H9 (cell line): ENCODE measurements at regions not wholly inside any gene's neighbourhood (a gene's known extent, or its start where the extent isn't known, plus 50 kb on each side); places are given as distances from the start of the nearest gene placed in this dataset.
A peak's percentile ranks its signal among the peaks of the same experiment; 100 is the strongest.

Experiments
- DNase-seq: peaks from one replicate; pipeline ENCODE4 v3.0.0-alpha.2; 2017
- H2AFZ ChIP-seq: one replicate; pipeline ENCODE4 v1.6.1; 2013; ENCODE audit warnings: mild to moderate bottlenecking, low read length, control low read depth, moderate library complexity
- H2AK5ac ChIP-seq: 2 replicates; pipeline ENCODE4 v1.6.1; 2013; ENCODE audit warnings: low read length, control low read depth, mixed read lengths; ENCODE audit not compliant: insufficient read length
- H2BK120ac ChIP-seq: one replicate; pipeline ENCODE4 v1.6.1; 2013; ENCODE audit warnings: low read depth, mild to moderate bottlenecking, low read length, control low read depth, inconsistent platforms; ENCODE audit not compliant: poor library complexity, severe bottlenecking
- H2BK12ac ChIP-seq: 2 replicates; pipeline ENCODE4 v1.6.1; 2013; ENCODE audit warnings: low read length, control low read depth, mixed read lengths, low read depth; ENCODE audit not compliant: insufficient read length
- H2BK15ac ChIP-seq: 2 replicates; pipeline ENCODE4 v1.6.1; 2013; ENCODE audit warnings: low read depth, low read length, control low read depth
- H2BK20ac ChIP-seq: one replicate; pipeline ENCODE4 v1.6.1; 2013; ENCODE audit warnings: low read depth, mild to moderate bottlenecking, low read length, control low read depth, inconsistent platforms; ENCODE audit not compliant: poor library complexity, severe bottlenecking
- H2BK5ac ChIP-seq: 2 replicates; pipeline ENCODE4 v1.6.1; 2013; ENCODE audit warnings: low read length, control low read depth, mixed read lengths; ENCODE audit not compliant: insufficient read length
- H3K14ac ChIP-seq: 2 replicates; pipeline ENCODE4 v1.6.1; 2013; ENCODE audit warnings: low read length, control low read depth; ENCODE audit not compliant: insufficient read depth
- H3K18ac ChIP-seq: 2 replicates; pipeline ENCODE4 v1.6.1; 2013; ENCODE audit warnings: low read depth, mild to moderate bottlenecking, mixed read lengths, low read length, control low read depth; ENCODE audit not compliant: insufficient read length
- H3K23ac ChIP-seq: 2 replicates; pipeline ENCODE4 v1.6.1; 2013; ENCODE audit warnings: low read length, control low read depth, mixed read lengths, low read depth; ENCODE audit not compliant: insufficient read length
- H3K23me2 ChIP-seq: 2 replicates; pipeline ENCODE4 v1.6.1; 2013; ENCODE audit warnings: low read depth, mild to moderate bottlenecking, mixed read lengths, low read length, control low read depth; ENCODE audit not compliant: insufficient read length, poor library complexity, severe bottlenecking
- H3K27ac ChIP-seq: 2 replicates; pipeline ENCODE4 v1.5.1; 2013; ENCODE audit warnings: low read length, control low read depth, mixed read lengths, low read depth; ENCODE audit not compliant: insufficient read length
- H3K27me3 ChIP-seq: 2 replicates; pipeline ENCODE4 v1.6.1; 2013; ENCODE audit warnings: low read length, control low read depth, inconsistent platforms; ENCODE audit not compliant: insufficient read depth
- H3K4ac ChIP-seq: 2 replicates; pipeline ENCODE4 v1.6.1; 2013; ENCODE audit warnings: low read depth, mild to moderate bottlenecking, control low read depth, inconsistent platforms, low read length, moderate library complexity
- H3K4me1 ChIP-seq: 2 replicates; pipeline ENCODE4 v1.6.1; 2013; ENCODE audit warnings: low read length, control low read depth, inconsistent platforms; ENCODE audit not compliant: insufficient read depth
- H3K4me2 ChIP-seq: 2 replicates; pipeline ENCODE4 v1.6.1; 2013; ENCODE audit warnings: low read length, control low read depth, mixed read lengths; ENCODE audit not compliant: insufficient read length, insufficient read depth
- H3K56ac ChIP-seq: 2 replicates; pipeline ENCODE4 v1.6.1; 2013; ENCODE audit warnings: low read depth, mild to moderate bottlenecking, mixed read lengths, low read length, control low read depth; ENCODE audit not compliant: insufficient read length
- H3K79me1 ChIP-seq: 2 replicates; pipeline ENCODE4 v1.6.1; 2013; ENCODE audit warnings: low read depth, mild to moderate bottlenecking, moderate library complexity, low read length, control low read depth, inconsistent platforms; ENCODE audit not compliant: insufficient read depth, poor library complexity, severe bottlenecking
- H3K79me2 ChIP-seq: 2 replicates; pipeline ENCODE4 v1.6.1; 2013; ENCODE audit warnings: low read length, control low read depth, inconsistent platforms; ENCODE audit not compliant: insufficient read depth
- H3K9ac ChIP-seq: 2 replicates; pipeline ENCODE4 v1.6.1; 2013; ENCODE audit warnings: low read length, control low read depth, mixed read lengths; ENCODE audit not compliant: insufficient read length; ENCODE audit errors: extremely low read depth
- H3K9me3 ChIP-seq: one replicate; pipeline ENCODE4 v1.6.1; 2013; ENCODE audit warnings: low read depth, low read length, inconsistent platforms; ENCODE audit not compliant: control insufficient read depth
- H3T11ph ChIP-seq: one replicate; pipeline ENCODE4 v1.6.1; 2013; ENCODE audit warnings: mild to moderate bottlenecking, low read length, control low read depth, inconsistent platforms
- H4K20me1 ChIP-seq: one replicate; pipeline ENCODE4 v1.6.1; 2013; ENCODE audit not compliant: control insufficient read depth, insufficient read length, insufficient read depth
- H4K5ac ChIP-seq: 2 replicates; pipeline ENCODE4 v1.6.1; 2013; ENCODE audit warnings: low read depth, mild to moderate bottlenecking, mixed read lengths, low read length, control low read depth; ENCODE audit not compliant: insufficient read length
- H4K8ac ChIP-seq: replicated peaks from 2 replicates; pipeline ENCODE4 v1.6.1; 2013; ENCODE audit warnings: low read length, control low read depth, mixed read lengths, low read depth; ENCODE audit not compliant: insufficient read length
- H4K91ac ChIP-seq: 2 replicates; pipeline ENCODE4 v1.6.1; 2013; ENCODE audit warnings: low read depth, mild to moderate bottlenecking, moderate library complexity, mixed read lengths, low read length, control low read depth; ENCODE audit not compliant: insufficient read length
- H3K27ac Mint-ChIP-seq, 3 experiments: 2 replicates in 2 of 3; 3 replicates in 1 of 3; pipeline ENCODE4 v1.8.0; 2020 to 2021; ENCODE audit warnings: mixed read lengths in 3 of 3, mild to moderate bottlenecking in 1 of 3, moderate library complexity in 1 of 3
- H3K27me3 Mint-ChIP-seq: 2 replicates; pipeline ENCODE4 v1.8.0; 2021; ENCODE audit warnings: low read depth, mild to moderate bottlenecking, moderate library complexity, mixed read lengths
- H3K36me3 Mint-ChIP-seq, 3 experiments: 2 replicates in 2 of 3; 3 replicates in 1 of 3; pipeline ENCODE4 v1.8.0; 2020 to 2021; ENCODE audit warnings: low read depth in 3 of 3, mixed read lengths in 3 of 3; ENCODE audit not compliant: insufficient read depth in 1 of 3
- H3K4me1 Mint-ChIP-seq, 2 experiments: 2 replicates each; pipeline ENCODE4 v1.8.0; 2020; ENCODE audit warnings: mixed read lengths in 2 of 2
- H3K4me3 Mint-ChIP-seq, 2 experiments: 2 replicates in 1 of 2; 3 replicates in 1 of 2; pipeline ENCODE4 v1.8.0; 2020 to 2021; ENCODE audit warnings: mild to moderate bottlenecking in 2 of 2, mixed read lengths in 2 of 2, moderate library complexity in 1 of 2
- H3K9me3 Mint-ChIP-seq, 2 experiments: 2 replicates in 1 of 2; 3 replicates in 1 of 2; pipeline ENCODE4 v1.8.0; 2020; ENCODE audit warnings: mild to moderate bottlenecking in 2 of 2, mixed read lengths in 2 of 2, moderate library complexity in 1 of 2
- CTCF ChIP-seq: fragments of 200-600 bp; sonication (generic); conservative IDR thresholded peaks from 3 replicates; pipeline ENCODE4 v1.8.0; 2021; ENCODE audit warnings: antibody characterized with exemption, mild to moderate bottlenecking
- WGBS: extraction: QIAGEN DNeasy Blood & Tissue Kit; methylation state at CpG from one replicate; pipeline ENCODE4 v1.1.7; 2013; ENCODE audit warnings: missing lambda C conversion rate, low lambda C conversion rate, mixed read lengths; ENCODE audit not compliant: insufficient read length; ENCODE audit errors: extremely low coverage; 5-methylcytosine and 5-hydroxymethylcytosine counted together

- Histone ChIP-seq H3K27ac (no peak overlapping the region), H3K4me2 (no peak overlapping the region)
These were observed 720.8 kb downstream of the SLC6A15 start for GRCh38 chr12:84191779-84192178.

More at GRCh38 chr12:84191779-84192178, 720.8 kb downstream of the SLC6A15 start:
- Histone ChIP-seq H2BK15ac (no peak overlapping the region), H2BK5ac (no peak overlapping the region), H3K18ac (no peak overlapping the region), H3K4ac (no peak overlapping the region), H3K14ac (no peak overlapping the region), H3K9me3 (no peaks in the 10 kb centered on the region), H3K27me3 (no peaks in the 10 kb centered on the region), H3K79me1 (no peaks in the 10 kb centered on the region), H4K91ac (no peak overlapping the region), H3K9ac (no peak overlapping the region), H2BK12ac (no peak overlapping the region), H2BK20ac (no peak overlapping the region), H4K20me1 (no peaks in the 10 kb centered on the region), H3K4me1 (no peaks in the 10 kb centered on the region), H4K5ac (no peak overlapping the region), H2AK5ac (no peak overlapping the region), H3K23ac (no peak overlapping the region), H3T11ph (no peak overlapping the region), H2BK120ac (no peak overlapping the region), H3K23me2 (no peaks in the 10 kb centered on the region), H3K56ac (no peak overlapping the region), H3K79me2 (no peaks in the 10 kb centered on the region), H2AFZ (no peak overlapping the region), H4K8ac (no peak overlapping the region)
- Mint-ChIP-seq H3K4me1 (peaks cover 12% of the 10 kb centered on the region in 2 experiments; a peak in 3 of 4 replicates), H3K36me3 (peaks cover 0 to 7% (median 0%) of the 10 kb centered on the region in 3 experiments; a peak in 5 of 7 replicates), H3K4me3 (no peak overlapping the region), H3K27me3 (no peaks in the 10 kb centered on the region), H3K9me3 (peaks cover 6 to 10% of the 10 kb centered on the region in 2 experiments), H3K27ac (peak overlapping the region in 1 of 3 experiments; percentile 92; a peak in 1 of 7 replicates)
- no peak for DNase-seq
- no CpG with 5 or more reads among the region's 3 CpGs for WGBS
- no peak for TF ChIP-seq CTCF
